Naive B cell (primary cell): ENCODE measurements at regions not wholly inside any gene's neighbourhood (a gene's known extent, or its start where the extent isn't known, plus 50 kb on each side); places are given as distances from the start of the nearest gene placed in this dataset.
"Not testable (repeated sequence)": the region's sequence is repeated elsewhere in the genome, so short reads cannot be mapped to it uniquely, and the experiment has no call there.

ENCODE experiments used
- ATAC-seq, 2 donors: fragments of 150-1000 bp; cut with Tn5 transposase; 2 replicates each; pipeline ENCODE4 v1.10.0; 2021; ENCODE audit warnings: low read depth in 2 of 2, mild to moderate bottlenecking in 2 of 2, moderate library complexity in 2 of 2
- DNase-seq: peaks from one replicate; pipeline ENCODE4 v3.0.0; 2022
- H3K27ac Mint-ChIP-seq, 6 donors: one replicate each; pipeline ENCODE4 v1.8.0; 2020 to 2022; ENCODE audit warnings: mild to moderate bottlenecking in 6 of 6, mixed read lengths in 6 of 6, moderate library complexity in 5 of 6, inconsistent platforms in 2 of 6
- H3K27me3 Mint-ChIP-seq, 3 donors: one replicate each; pipeline ENCODE4 v1.8.0; 2021 to 2022; ENCODE audit warnings: mixed read lengths in 3 of 3, mild to moderate bottlenecking in 1 of 3
- H3K36me3 Mint-ChIP-seq, 2 donors: one replicate each; pipeline ENCODE4 v1.8.0; 2020 to 2022; ENCODE audit warnings: mixed read lengths in 2 of 2, inconsistent platforms in 1 of 2, mild to moderate bottlenecking in 1 of 2
- H3K4me1 Mint-ChIP-seq, 3 donors: one replicate each; pipeline ENCODE4 v1.8.0; 2020 to 2022; ENCODE audit warnings: mixed read lengths in 3 of 3, inconsistent platforms in 1 of 3, mild to moderate bottlenecking in 1 of 3, moderate library complexity in 1 of 3
- H3K4me3 Mint-ChIP-seq, 8 donors: one replicate each; pipeline ENCODE4 v1.8.0; 2020 to 2022; ENCODE audit warnings: mild to moderate bottlenecking in 8 of 8, mixed read lengths in 8 of 8, moderate library complexity in 8 of 8, inconsistent platforms in 2 of 8
- H3K9me3 Mint-ChIP-seq, 7 donors: one replicate each; pipeline ENCODE4 v1.8.0; 2020 to 2022; ENCODE audit warnings: mixed read lengths in 7 of 7, mild to moderate bottlenecking in 5 of 7, inconsistent platforms in 2 of 7, moderate library complexity in 1 of 7

DNA sequence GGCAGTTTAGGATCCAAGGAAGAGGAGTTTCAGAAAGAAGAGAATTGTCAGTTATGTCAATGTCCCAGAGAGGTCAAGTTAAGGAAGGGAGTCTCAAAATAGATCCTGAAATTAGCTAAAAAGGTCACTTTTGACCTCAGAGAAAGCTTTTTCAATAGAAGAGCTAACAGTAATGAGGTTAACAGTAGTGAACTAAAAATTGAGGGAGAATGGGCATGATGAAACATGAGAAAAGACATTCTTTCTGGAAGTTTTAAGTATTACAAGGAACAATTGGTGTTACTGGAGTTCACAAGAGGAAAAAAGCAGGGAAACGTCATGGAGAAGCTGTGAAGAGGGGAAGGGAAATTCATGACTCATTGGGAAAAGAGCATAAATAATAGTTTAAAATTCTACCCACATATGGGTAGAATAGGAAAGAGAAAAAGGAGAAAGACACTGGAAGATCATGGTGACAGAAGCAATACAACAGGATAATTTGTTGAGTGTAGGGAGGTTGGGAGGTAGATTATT, 381.2 kb upstream of the FAR2 start:
- Mint-ChIP-seq H3K4me1 (no peaks in the 10 kb centered on the region), H3K9me3 (peaks cover 0 to 9% (median 4%) of the 10 kb centered on the region in 7 donors), H3K36me3 (no peaks in the 10 kb centered on the region), H3K27ac (peak overlapping the region in 1 of 6 donors; percentile 46), H3K27me3 (peaks cover 0 to 6% (median 0%) of the 10 kb centered on the region in 3 donors), H3K4me3 (no peak overlapping the region)
- ATAC-seq (no peak), DNase-seq (no peak)

DNA sequence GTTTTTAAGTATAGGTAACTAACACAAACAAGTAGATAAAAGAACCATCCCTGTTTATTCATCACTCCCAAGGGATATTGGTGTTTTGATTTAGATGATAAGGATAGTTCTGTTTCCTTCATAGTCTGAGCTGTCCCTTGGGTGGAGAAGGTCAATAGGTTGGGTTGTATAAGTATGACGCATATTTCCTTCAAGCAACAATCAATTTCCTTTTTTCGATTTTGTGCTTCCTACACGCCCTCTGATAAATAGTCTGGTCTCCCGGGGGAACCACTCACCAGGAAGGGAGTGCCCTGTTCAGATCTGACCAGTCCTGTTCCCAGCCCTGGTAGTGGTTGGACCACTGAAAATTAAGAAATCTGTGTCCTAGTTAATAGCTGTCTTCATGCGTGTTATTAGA, 378.8 kb upstream of the FAR2 start:
- H3K27me3 Mint-ChIP-seq: peaks cover 0 to 6% (median 0%) of the 10 kb centered on the region in 3 donors
- ATAC-seq: no peak
- no peak overlapping the region for H3K27ac Mint-ChIP-seq
- H3K9me3 Mint-ChIP-seq: peaks cover 0 to 5% (median 4%) of the 10 kb centered on the region in 7 donors
- H3K36me3 Mint-ChIP-seq: no peaks in the 10 kb centered on the region
- DNase-seq: no peak
- no peaks in the 10 kb centered on the region for H3K4me1 Mint-ChIP-seq
- H3K4me3 Mint-ChIP-seq: no peak overlapping the region

GRCh38 chr12:28771968-28772367, 377.1 kb upstream of the FAR2 start:
- ATAC-seq: no peak
- peaks cover 0 to 6% (median 0%) of the 10 kb centered on the region in 3 donors for H3K27me3 Mint-ChIP-seq

DNA sequence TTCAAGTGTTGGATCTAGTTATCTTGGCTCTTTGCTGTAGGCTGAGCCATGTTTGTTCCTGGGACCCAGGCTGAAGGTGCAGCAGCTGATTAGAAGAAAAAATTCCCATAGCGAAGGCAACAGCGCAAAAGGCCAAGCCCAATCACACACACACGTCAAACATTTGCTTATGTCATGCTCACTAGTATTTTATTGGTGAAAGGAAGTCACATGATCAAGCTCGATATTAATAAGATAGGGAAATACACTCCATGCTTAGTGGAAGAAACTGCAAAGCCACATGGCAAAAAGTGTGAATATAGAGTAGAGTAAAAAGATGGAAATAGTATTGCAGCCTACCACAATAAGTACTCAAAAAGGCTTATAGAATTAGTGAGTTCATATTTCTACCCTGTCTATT, 373.5 kb upstream of the FAR2 start:
- Mint-ChIP-seq H3K36me3 (no peaks in the 10 kb centered on the region), H3K4me3 (no peak overlapping the region), H3K27ac (no peak overlapping the region), H3K27me3 (no peaks in the 10 kb centered on the region), H3K4me1 (no peaks in the 10 kb centered on the region), H3K9me3 (peaks cover 0 to 4% (median 0%) of the 10 kb centered on the region in 7 donors)
- DNase-seq (no peak), ATAC-seq (no peak)

More at GRCh38 chr12:28771968-28772367, 377.1 kb upstream of the FAR2 start:
- Mint-ChIP-seq H3K4me3 (no peak overlapping the region), H3K27ac (no peak overlapping the region), H3K36me3 (no peaks in the 10 kb centered on the region), H3K9me3 (peaks cover 0 to 5% (median 4%) of the 10 kb centered on the region in 7 donors), H3K4me1 (no peaks in the 10 kb centered on the region)
- no peak for DNase-seq

GRCh38 chr12:28776220-28776619, 372.9 kb upstream of the FAR2 start:
- H3K4me1 Mint-ChIP-seq: no peaks in the 10 kb centered on the region
- no peaks in the 10 kb centered on the region for H3K27me3 Mint-ChIP-seq
- H3K4me3 Mint-ChIP-seq: no peak overlapping the region
- peaks cover 0 to 4% (median 0%) of the 10 kb centered on the region in 7 donors for H3K9me3 Mint-ChIP-seq
- no peak for DNase-seq
- H3K36me3 Mint-ChIP-seq: no peaks in the 10 kb centered on the region
- ATAC-seq: no peak
- no peak overlapping the region for H3K27ac Mint-ChIP-seq

GRCh38 chr12:28776913-28777422, 372.1 kb upstream of the FAR2 start:
- H3K9me3 Mint-ChIP-seq: peaks cover 0 to 4% (median 0%) of the 10 kb centered on the region in 7 donors
- H3K27me3 Mint-ChIP-seq: no peaks in the 10 kb centered on the region
- H3K27ac Mint-ChIP-seq: no peak overlapping the region
- DNase-seq (no peak), ATAC-seq (no peak)
- H3K4me3 Mint-ChIP-seq: no peak overlapping the region
- H3K4me1 Mint-ChIP-seq: no peaks in the 10 kb centered on the region
- no peaks in the 10 kb centered on the region for H3K36me3 Mint-ChIP-seq

DNA sequence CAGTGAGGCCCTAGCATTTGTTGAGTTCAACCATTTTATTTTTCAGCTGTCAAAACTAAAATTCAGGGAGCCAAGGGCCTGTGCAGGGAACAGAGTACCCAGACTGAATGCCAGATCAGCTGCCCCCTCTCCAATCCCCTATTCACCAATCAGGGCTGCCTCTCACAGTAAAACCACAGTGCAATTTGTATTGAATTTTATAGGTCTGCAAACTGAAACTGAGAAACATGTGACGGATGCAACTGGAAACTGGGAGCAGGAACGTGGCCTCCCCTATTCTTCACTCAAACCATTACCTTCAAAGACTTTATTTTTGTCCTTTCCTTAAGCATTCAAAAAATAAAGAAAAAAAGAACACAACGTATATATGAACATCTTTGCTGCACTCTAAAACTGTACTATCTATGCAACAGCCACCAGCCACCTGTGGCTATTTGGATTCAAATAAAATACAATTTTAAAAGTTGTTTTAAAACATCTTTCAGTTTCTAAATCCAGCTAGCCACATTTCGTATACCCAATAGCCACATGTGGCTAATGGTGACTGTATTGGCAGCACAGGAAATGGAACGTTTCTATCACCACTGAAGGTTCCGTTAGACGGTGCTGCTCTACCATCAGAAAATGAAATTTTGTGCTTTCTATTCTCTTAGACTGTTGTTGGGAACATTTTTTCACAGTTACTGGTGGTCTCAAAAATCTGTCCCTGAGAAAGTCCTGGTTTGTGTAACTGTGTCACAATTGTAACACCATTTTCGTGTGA, 371.3 kb upstream of the FAR2 start:
- no peaks in the 10 kb centered on the region for H3K36me3 Mint-ChIP-seq
- DNase-seq (no peak), ATAC-seq (no peak)
- H3K9me3 Mint-ChIP-seq: no peaks in the 10 kb centered on the region
- H3K27me3 Mint-ChIP-seq: no peaks in the 10 kb centered on the region
- no peaks in the 10 kb centered on the region for H3K4me1 Mint-ChIP-seq
- H3K27ac Mint-ChIP-seq: no peak overlapping the region
- no peak overlapping the region for H3K4me3 Mint-ChIP-seq

DNA sequence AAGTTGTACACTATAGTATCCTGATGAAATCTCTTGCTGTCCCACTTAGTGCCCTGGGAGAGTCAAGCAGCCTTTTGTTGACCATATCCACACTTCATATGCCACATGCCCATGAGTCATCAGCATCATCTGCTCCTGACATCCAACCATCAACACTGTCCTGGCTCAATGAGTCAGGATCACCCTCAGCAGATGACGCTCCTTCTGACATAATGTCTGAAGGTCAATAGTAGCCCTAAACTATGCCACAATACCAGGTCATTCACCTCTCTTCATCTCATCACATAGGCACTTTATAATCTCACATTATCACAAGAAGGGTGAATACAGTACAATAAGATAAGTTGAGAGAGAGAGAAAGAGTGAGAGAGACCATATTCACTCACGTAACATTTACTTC, 369.0 kb upstream of the FAR2 start:
- Mint-ChIP-seq H3K27me3 (no peaks in the 10 kb centered on the region), H3K36me3 (no peaks in the 10 kb centered on the region), H3K4me3 (no peak overlapping the region), H3K9me3 (no peaks in the 10 kb centered on the region), H3K4me1 (no peaks in the 10 kb centered on the region), H3K27ac (no peak overlapping the region)
- DNase-seq: no peak
- no peak for ATAC-seq

GRCh38 chr12:28780960-28781359, 368.1 kb upstream of the FAR2 start:
- Mint-ChIP-seq H3K27me3 (no peaks in the 10 kb centered on the region), H3K4me3 (no peak overlapping the region), H3K9me3 (peaks cover 0 to 5% (median 0%) of the 10 kb centered on the region in 7 donors), H3K36me3 (no peaks in the 10 kb centered on the region), H3K27ac (no peak overlapping the region), H3K4me1 (no peaks in the 10 kb centered on the region)
- DNase-seq: no peak
- no peak for ATAC-seq

GRCh38 chr12:28781671-28782652, 367.1 kb upstream of the FAR2 start:
- Mint-ChIP-seq H3K27me3 (no peaks in the 10 kb centered on the region), H3K4me3 (no peak overlapping the region), H3K36me3 (no peaks in the 10 kb centered on the region), H3K4me1 (no peaks in the 10 kb centered on the region), H3K27ac (no peak overlapping the region), H3K9me3 (peaks cover 0 to 9% (median 0%) of the 10 kb centered on the region in 7 donors)
- ATAC-seq: no peak
- DNase-seq: no peak

DNA sequence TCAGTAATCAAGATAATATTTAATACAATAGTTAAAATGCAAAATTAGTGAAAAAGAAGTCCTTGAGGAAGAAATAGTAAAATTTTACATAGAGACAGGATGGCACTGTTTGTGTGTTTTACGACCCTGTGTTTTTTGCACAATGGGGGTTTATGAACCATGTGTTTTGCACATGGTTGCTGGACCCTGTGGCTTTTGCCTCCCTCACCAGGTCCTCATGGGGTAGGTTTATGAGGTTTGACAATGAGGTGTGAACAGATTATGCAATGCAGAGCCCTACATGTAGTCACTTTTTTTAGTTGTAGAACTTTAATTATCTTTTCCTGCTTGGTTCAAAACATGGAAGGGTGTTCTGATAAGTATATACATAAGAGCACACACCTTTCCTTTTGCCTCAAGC, 366.3 kb upstream of the FAR2 start:
- no peak overlapping the region for H3K4me3 Mint-ChIP-seq
- no peaks in the 10 kb centered on the region for H3K27me3 Mint-ChIP-seq
- ATAC-seq (no peak), DNase-seq (no peak)
- peaks cover 0 to 11% (median 0%) of the 10 kb centered on the region in 7 donors for H3K9me3 Mint-ChIP-seq
- no peaks in the 10 kb centered on the region for H3K4me1 Mint-ChIP-seq
- no peaks in the 10 kb centered on the region for H3K36me3 Mint-ChIP-seq
- no peak overlapping the region for H3K27ac Mint-ChIP-seq

DNA sequence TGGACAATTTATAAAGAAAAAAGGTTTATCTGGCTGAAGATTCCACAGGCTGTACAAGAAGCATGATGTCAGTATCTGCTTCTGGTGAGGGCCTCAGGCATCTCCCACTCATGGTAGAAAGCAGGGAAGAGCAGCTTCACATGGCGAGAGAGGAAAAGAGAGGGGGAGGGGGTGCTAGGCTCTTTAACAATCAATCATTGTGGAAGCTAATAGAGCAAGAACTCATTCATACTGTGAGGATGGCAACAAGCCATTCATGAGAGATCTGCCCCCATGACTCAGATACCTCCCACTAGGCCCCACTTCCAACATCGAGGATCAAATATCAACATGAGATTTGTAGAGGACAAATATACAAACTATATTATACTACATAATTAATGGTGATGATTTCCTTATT, 361.9 kb upstream of the FAR2 start:
- Mint-ChIP-seq H3K4me1 (no peaks in the 10 kb centered on the region), H3K36me3 (no peaks in the 10 kb centered on the region), H3K27ac (no peak overlapping the region), H3K27me3 (no peaks in the 10 kb centered on the region), H3K4me3 (no peak overlapping the region), H3K9me3 (peaks cover 0 to 11% (median 0%) of the 10 kb centered on the region in 7 donors)
- no peak for ATAC-seq
- DNase-seq: no peak

- H3K27ac Mint-ChIP-seq, H3K36me3 Mint-ChIP-seq, ATAC-seq, H3K4me1 Mint-ChIP-seq, H3K4me3 Mint-ChIP-seq, DNase-seq, H3K27me3 Mint-ChIP-seq: not testable (repeated sequence)
- peaks cover 0 to 16% (median 0%) of the 10 kb centered on the region in 7 donors for H3K9me3 Mint-ChIP-seq
Observed at GRCh38 chr12:28788256-28788655, 360.8 kb upstream of the FAR2 start.
